Colon (tissue), 2 donors: ENCODE measurements at regions not wholly inside any gene's neighbourhood (a gene's known extent, or its start where the extent isn't known, plus 50 kb on each side); places are given as distances from the start of the nearest gene placed in this dataset.

Source experiments
- FAIRE-seq: peaks from 2 replicates; lab custom pipeline; 2012; peaks lifted over from hg19 to GRCh38; lab: Jason Lieb, UNC
- donor health status: control.
- donor health status: control.

DNA sequence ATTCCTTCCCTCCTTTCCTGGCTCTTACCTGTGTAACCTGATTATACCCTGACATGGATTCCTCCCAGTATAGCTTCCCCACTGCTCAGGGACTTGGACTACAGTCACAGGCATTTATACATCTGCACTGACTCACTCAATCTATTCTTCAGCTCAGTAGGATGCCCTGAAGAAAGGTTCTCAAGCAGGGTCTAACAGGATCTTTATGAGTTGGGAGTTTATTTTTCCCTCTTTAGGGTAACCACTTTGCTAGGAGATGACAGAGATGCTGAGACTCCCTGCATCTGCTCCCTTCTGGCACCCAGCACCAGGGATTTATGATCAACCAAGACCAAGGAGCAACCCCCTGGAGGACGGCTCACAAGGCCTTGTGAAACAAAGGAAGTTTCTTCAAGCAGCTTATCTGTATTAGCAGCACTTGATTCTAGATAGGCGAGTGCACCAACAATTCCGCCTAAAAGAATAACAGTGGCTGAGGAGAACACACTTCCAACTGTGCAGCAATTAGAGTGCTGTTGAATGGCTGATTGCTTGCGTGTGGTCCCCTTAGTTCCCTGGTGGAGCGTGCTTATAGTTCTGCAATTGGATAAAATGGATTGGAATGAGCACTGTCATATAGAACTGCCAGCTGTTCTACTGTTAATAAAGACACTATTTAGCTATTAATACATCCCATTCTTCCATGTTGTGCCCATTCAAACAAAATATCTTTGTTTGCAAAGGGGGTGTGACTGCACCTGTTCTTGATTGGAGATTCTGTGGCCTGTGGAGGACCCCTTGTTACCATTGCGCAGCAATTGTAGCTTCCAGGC is 482.6 kb downstream of the ZNF608 start:
- FAIRE-seq, result no peak

DNA sequence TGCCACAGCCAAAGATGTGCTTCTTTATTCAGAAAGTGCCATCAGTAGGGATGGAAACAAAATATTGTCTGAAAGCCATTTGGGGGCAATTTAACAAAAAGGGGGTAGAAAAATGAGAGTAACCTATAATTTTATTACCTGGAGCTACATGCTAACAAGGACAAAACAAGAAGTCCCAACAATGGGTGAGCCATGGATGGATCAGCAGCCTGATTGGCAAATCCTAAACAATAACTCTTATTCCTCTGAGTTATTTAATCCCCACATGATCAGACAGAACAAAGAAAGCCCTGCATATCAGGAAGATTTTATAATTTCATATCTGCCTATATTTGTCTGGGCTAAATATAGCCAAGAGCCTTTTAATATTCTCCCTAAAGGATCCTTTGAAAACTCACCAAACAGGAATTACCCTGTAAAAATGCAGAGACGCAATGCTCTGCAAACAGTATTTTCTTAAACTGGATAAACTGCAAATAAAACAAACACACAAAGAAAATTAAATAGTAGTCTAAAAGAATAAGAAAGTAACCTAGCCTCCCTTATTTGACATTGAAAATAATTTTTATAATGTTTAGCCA is 483.4 kb downstream of the ZNF608 start:
- no peak for FAIRE-seq

DNA sequence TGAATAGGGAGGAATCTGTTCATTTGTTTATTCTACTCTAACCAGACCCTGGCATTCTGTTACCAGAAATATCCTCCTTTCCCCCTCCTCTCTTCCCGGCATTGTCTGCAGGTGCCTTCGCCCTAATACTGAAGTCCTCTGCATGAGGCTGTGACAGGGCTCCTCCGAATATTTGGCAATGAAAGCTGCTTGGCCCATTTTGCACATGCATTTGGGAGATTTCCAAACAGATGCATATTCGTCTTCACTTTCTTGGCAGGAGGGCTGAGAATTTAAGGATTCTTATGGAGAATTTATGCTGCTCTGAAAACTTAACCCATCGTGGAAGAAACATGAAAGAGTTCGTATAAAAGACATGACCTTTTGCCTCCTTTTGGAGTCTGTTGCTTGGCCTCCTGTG is 484.0 kb downstream of the ZNF608 start:
- FAIRE-seq, result no peak

DNA sequence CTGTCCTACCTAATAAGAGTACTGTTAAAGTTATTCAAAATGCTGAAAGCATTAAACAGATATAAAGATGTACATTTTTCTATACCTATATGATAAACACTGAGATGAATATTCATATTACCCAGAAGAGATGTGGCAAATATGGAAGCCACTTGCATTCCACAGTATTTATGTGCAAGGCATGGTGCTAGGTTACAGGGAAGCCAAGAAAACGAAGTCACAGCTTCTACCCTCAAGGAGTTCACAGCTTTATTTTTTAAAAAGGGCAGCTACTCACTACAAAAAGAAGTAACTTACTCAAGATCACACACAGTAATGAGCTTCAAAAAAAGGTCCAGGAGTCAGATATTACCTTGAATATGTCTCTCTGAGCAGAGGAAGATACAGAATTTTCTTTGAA is 484.6 kb downstream of the ZNF608 start:
- FAIRE-seq, result no peak

DNA sequence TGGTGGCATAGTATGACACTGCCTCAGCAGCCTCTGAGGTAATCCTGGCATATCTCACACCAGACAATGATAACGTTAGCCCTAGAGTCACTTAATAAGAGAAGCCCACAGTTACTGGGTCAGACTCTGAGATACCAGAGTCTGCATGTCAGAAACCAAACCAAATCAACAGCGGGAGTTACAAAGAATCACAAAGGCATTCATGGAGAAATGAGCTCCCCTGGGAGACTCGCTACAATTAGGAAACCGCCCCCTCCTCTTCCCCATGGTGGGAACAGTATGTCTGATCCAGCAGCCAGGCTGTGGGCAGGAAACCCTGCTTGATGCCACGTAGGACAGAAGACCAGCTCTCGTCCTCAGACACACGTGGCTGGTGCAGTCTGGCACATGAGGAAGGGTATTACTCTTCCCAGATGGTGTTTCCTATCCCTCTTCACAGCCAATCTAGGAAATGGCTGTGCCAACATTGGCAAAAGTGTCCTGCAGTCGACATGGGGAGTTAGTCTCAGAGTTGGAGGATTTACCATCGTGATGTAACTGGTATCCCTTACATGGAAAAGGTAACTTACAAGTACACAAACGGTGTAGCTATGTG is 485.4 kb downstream of the ZNF608 start:
- no peak for FAIRE-seq

DNA sequence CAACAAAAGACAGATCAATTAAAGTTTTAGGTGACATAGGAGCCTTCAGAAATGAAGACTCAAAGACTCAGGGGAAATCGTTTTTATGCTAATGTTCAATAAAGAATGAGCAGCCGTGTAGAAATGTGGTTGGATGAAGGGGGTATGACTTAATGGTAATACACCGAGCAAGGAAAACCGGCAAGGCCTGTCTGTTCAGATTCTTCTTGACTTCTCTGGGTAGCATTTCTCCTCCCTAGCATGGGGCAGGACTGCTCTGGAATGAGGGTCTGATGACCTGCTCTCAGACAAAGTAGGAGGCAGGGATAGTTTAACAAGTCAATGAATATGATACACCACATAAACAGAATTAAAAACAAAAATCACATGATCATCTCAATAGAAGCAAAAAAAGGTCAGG is 487.4 kb downstream of the ZNF608 start:
- FAIRE-seq, result no peak

DNA sequence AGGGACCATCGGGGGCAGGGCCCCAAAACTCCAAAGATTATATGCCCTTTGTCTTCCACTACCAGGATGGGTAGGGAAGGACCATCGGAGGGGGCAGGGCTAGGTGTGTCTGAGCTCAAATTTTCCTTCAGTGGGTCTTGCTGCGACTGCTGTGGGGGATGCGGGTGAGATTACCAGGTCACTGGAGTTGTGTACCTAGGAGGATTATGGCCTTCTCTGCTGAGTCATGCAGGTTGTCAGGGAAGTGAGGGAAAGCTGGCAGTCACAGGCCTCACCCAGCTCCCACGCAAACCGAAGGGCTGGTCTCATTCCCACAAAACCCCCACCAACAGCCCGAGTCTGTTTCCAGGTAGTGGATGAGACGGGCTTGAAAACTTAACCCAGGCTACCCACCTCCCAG is 489.4 kb downstream of the ZNF608 start:
- no peak for FAIRE-seq

DNA sequence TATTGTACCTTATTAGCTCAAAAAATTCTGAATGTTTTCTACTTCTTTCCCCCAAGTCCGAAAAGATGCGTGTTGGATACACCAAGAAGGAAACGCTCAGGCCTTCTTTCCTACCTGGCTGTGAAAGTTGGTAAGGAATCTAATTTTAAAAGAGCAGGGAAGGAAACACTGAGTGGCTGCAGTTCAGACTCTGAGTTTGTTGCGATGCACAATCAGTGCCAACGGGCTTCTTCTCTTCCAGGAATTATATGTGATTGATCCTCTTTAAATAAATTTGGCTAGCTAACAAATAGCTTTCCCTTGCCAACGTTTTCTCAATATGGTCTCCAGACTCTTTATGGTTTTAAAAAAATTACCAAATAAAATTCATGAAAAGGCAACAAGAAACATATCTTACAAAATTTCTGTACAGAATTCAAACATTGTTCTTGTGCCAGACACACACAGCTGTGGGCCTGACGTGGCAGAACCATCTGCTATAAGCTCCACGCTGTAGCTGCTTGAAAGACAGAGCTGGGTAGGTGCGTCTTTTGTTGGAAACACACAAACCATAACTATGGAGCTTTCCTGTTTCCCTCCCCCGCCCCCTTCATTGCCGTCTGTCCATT is 493.1 kb downstream of the ZNF608 start:
- no peak for FAIRE-seq

DNA sequence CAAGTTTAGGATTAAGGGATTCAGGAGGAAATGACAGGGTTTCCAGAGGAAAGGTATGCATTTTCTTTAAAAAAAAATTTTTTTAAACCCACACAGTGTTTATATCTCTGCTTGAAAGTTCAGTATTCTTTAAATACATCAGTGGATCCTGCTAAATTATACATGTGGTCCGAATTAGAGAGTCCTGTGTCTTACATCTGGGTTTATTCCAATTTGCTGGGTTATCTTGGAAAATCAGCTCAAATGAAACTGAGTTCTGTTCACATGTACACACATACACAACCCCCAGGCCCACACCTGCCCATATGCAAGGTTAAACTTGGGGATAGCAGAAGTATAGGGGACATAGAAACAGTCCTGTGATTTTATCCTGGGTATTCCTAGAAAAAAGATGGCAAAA is 493.7 kb downstream of the ZNF608 start:
- FAIRE-seq, result no peak

DNA sequence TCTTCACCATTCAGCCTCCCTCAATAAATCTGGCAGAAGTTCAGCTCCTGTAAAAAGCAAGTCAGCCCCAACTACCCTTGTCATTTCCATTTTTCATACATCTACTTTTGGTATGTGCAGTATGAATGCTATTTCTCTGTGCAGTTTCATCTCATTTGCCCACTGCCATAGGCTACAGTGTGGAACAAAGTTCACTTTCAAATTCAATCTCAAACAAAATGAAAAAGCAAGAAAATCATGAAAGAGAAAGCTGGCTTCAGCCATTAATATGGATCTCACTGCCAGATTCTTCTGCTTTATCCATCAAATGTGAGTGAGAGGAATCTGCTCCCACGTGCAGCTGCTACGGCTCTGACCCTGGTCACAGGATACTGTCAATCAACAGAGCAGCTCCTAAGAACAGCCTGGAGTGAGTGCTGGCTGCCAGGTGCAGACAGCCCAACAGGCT is 494.2 kb downstream of the ZNF608 start:
- no peak for FAIRE-seq

DNA sequence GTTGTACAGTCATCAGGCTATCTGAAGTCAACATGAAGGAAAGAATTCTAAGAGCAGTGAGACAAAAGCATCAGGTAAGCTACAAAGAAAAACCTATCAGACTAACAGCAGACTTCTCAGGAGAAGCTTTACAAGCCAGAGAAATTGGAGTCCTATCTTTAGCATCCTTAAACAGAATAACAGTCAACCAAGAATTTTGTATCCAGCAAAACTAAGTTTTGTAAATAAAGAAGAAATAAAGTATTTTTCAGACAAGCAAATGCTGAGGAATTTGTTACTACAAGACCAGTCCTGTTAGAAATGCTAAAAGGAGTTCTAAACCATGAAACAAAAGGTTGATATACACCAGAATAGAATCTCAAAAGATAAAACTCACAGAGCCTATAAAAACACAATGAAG is 501.2 kb downstream of the ZNF608 start:
- no peak for FAIRE-seq

DNA sequence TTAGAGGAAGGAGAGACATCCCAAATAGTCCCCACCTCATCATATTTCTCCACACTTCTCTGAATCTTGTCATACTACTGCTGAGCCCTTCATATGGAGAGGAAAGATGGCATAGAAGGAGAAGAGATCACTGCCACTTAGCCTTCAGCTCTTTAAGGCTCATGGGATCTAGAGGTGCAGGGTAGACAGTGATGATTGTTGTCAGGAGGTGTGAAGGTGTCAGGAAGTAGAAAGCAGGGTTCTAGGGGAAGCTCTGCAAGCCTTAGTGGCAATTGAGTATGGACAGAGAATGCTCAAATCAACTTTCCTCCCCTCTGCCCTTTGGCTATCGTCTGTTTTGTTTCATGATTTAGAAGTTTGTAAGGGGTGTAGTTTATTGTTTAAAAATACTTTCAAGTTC is 505.7 kb downstream of the ZNF608 start:
- no peak for FAIRE-seq

DNA sequence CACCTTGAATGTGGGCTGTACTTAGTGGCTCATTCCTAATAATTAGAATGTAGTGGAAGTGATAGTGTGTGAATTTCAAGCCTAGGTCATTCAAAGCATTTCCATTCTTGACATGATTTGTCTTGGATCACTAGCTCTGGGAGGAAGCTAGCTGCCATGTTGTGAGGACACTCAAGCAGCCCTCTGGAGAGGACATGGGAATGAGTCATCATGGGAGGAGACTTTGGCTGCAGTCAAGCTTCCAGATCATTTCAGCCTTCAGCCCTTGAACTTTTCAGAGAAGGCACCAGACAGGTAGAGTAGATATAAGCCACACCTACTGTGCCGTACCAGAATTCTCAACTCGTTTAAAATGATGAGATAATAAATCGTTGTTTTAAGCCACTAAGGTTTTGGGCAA is 506.9 kb downstream of the ZNF608 start:
- no peak for FAIRE-seq

DNA sequence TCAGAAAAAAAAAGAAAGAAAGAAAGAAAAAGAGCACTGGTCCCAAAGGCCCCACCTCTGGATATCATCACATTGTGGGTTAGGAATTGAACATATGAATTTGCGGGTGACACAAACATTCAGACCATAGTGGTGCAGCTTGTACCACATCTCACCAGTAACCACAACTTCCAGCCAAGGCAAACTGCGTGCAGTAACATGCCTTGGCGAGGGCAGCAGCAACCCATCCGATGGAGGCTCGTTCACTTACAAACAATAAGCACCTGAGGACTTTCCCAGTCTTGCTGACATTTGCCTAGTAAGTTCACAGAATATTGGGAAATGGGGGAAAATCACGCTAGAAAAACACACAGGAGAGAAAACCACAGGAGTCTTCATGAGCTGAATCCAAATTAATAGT is 508.1 kb downstream of the ZNF608 start:
- FAIRE-seq, result no peak

DNA sequence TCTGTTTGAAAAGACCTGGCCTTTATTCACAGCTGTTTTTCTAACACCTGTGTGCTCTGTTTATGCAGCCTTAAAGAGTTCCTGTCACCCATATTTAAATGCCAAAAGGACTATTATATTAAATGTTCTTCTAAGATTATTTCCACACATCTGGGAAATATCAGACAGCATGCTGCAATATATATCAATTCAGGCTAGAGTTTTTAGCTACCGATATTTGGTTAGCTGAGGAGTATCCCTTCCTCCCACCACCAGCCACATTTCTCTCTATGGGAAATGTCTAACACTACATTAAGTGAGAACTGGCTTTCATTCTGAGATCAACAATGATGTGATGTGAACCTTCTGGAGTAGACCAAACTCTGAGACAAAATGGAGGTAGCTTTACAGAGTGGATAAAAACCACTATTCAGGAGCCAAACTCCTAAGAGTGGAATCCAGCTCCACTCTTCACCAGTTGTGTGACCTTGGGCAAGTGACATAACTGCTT is 509.2 kb downstream of the ZNF608 start:
- FAIRE-seq, result no peak

DNA sequence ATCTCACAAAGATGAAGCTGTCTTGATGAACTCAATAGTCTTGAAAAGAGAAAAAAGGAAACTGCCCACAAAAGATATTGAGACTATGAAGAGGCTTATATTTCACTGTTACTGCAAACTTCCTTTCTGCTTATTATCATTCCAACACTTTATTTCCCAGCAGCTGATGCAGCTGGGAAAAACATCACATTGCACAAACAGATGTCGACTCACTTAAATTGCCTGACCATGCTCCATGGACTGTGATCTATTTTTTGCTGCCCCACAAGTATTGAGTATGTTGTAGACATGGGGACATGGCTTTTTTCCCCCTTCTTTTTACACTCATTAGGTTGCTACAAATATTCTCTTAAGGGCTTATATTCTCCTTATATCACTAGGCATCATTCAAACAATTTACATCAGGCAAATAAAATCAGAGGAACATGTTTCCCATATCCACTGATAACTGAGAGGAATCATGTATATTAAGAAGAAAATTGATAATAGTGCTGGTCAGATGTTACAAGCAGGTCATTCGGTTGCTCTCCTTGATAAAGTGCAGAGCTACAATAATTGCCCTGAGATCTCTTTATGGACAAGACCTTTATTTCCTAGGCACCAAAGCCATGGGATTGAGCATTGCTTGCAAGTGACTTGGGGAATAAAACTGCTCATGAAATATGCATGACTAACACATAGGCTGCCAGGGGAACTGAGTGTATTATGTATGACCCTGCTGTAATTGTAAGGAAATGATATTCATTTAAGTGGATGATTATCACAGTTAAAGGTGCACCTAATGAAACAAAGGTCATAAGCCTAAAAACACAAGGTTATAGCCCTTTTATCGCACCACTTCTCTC is 509.9 kb downstream of the ZNF608 start:
- no peak for FAIRE-seq

DNA sequence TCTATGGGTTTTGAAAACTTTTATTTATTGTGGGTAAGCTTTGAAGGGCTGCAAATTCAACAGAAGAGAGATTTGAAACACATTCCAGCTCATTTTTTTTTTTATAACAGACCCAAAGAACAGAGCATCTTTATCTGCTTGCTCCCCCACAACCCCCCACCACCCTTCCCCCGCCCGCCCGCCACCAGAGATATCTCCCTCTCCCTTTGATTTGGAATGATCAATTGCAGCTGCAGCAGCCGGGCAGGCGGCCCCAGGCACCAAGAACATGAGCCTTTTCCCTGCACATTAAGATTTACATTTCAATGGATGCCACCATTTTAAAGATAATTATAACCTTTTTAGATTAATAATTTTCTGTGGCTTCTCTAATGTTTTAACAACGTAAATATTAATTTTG is 510.9 kb downstream of the ZNF608 start:
- no peak for FAIRE-seq

DNA sequence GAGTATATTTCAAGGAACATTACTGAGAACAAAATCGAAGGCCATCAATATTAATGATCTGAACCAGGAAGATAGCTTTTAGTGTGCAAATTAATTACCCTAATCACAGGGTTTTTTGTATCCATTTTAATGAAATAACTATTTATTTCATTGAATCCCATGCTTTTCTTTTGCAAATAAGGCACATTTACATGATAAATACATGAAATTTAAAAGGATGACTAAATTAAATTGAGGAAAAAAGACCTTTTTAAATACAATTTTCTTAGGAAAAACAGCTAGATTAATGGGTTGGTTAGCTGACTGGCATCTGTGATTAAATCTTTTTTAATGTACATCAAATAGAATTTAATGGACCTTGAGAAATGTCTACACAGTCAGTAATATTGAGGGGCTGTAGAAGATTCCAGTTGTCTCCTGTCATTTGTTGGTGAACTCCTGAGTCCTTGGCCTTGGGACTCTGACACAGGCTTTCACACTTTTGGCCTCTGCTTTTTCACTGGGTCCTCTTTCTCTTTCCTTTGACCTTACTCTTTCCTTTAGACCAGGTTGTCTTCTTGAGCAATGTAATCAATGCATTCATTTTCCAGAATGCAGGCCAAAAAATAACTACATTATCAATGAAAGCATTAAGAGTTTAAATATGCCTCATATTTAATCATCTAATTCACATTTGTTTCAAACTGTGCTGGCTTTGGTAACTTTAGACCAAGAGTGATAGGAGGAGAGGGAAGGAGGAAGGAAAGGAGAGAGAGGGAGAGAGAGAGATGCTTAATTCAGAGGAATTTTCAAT is 511.5 kb downstream of the ZNF608 start:
- no peak for FAIRE-seq

DNA sequence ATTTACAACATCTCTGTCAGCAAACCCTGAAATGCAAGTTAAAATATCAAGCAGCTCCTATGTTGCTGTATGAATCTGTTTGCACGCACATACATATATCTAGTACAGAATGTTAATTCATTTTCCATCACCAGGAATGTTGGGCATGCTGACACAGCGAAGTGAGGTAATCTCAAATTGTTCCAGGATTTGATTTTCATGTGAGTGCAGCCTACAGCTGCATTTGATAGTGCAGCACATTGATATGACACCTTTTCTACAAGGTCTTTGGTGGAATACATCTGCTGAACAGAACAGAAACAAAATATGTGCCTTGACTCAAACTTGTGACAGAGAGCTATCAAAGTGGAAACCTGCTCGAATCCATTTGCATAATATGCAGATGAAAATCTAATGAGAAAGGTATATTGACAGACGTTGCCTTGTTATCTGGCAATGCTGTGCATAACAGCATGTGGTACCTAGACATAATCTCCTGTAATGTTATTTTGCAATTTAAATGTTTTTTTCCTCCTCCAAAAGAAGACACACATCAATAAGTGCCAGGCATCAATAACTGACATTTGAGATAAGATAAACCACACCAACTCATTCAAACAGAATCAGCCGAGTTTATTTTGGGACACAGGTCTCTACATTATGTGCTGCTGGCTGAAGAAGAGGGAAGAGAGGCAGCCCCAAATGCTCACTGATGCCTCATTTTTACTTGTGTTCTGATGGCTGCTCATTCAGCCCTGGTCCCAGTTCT is 512.2 kb downstream of the ZNF608 start:
- FAIRE-seq, result no peak

DNA sequence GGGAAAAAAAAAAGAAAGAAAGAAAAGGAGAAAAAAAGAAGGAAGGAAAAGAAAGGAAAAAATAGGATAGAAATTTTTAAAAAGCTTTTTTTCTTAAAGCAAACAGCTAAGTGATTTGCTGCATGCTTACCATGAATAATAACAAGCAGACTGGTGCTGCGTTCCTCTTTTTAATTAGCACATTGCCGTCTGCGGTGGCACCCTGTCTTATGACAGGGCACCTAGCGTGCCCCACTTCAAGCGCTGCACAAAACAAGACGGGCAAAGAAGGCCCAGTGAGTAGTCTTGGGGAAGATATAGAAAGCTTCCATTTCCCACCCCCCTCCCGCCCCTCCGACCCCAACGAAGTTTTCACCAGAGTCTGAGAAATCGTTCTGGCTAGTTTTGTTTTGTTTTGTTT is 513.9 kb downstream of the ZNF608 start:
- no peak for FAIRE-seq

DNA sequence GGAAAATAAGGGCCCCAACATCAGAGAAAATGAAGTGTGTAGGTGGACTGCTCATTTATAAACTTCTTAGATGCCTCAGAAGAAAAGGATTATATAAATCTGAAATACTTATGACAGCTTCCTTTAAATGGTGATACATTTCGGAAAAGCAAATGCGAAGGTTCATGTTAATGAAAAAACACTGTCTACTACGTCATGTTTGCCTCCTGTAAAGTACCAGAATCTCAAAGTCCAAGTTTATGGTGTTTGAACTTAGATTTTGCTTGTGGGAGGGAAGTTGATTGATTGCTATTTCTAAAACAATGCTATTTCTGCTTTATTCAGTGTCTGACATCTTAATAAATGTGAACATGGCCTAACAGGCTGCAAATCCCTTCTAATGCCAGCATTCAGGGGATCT is 514.6 kb downstream of the ZNF608 start:
- no peak for FAIRE-seq
